H1 (cell line): ENCODE measurements at regions not wholly inside any gene's neighbourhood (a gene's known extent, or its start where the extent isn't known, plus 50 kb on each side); places are given as distances from the start of the nearest gene placed in this dataset.

ENCODE experiments used
- BRCA1 ChIP-seq: IDR thresholded peaks from 2 replicates; pipeline ENCODE4 v1.6.1; 2012; ENCODE audit warnings: low read depth, low read length, improper control_type of control experiment
- POLR2A ChIP-seq, 2 experiments: IDR thresholded peaks; 1 replicate in 1 of 2; 2 replicates in 1 of 2; pipeline ENCODE4 v1.6.1; 2011; ENCODE audit warnings: low read depth in 2 of 2, low read length in 2 of 2, mild to moderate bottlenecking in 2 of 2; ENCODE audit errors: control extremely low read depth in 1 of 2
- RAD21 ChIP-seq, 2 experiments: IDR thresholded peaks in 1 of 2; conservative IDR thresholded peaks in 1 of 2; 2 replicates each; pipeline ENCODE4 v1.6.1; 2011; ENCODE audit warnings: low read depth in 2 of 2, low read length in 2 of 2, improper control_type of control experiment in 1 of 2, inconsistent platforms in 1 of 2, mild to moderate bottlenecking in 1 of 2, moderate library complexity in 1 of 2
- ZNF274 ChIP-seq: IDR thresholded peaks from 2 replicates; pipeline ENCODE4 v1.7.0; 2012; ENCODE audit warnings: low read length, borderline replicate concordance; ENCODE audit errors: extremely low read depth
- TF ChIP-seq, protein P1 (sequence below), 3 experiments: IDR thresholded peaks; 1 replicate in 2 of 3; 2 replicates in 1 of 3; pipeline versions ENCODE4 v1.5.1 to v1.6.1; 2011; ENCODE audit warnings: low read length in 3 of 3, mild to moderate bottlenecking in 3 of 3, inconsistent platforms in 2 of 3, low read depth in 1 of 3, moderate library complexity in 1 of 3; ENCODE audit not compliant: insufficient read depth in 1 of 3; ENCODE audit errors: control extremely low read depth in 1 of 3
- TF ChIP-seq, protein P2 (sequence below): IDR thresholded peaks from 2 replicates; pipeline ENCODE4 v1.6.1; 2011; ENCODE audit warnings: low read depth, mild to moderate bottlenecking, low read length; ENCODE audit not compliant: insufficient read depth

DNA sequence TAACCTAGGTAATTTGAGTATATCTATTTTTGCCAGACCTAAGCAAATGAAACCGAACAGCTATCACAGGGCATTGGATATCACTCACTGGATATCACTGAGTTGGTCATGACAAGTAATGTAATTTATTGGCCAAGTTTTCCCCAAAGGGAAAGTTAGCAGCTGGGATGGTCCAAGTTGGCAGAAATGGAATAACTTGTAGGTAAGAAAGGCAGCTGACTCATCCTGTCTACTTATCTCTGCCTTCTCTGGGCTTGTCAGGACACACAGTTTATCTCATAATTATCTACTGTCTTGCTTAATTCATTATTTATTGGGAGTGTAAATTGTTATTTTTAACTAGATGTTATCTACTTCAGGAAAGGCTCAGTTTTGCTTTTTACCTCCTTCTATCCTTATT is 502.0 kb upstream of the DPP6 start:
- TF ChIP-seq POLR2A (IDR thresholded peaks at IDR 0.05; ENCODE audit: control extremely low read depth in 1 of 2, low read depth in 2 of 2, low read length in 2 of 2) (no peak), RAD21 (IDR thresholded peaks at IDR 0.05 in 1 of 2, conservative IDR thresholded peaks at IDR 0.05 in 1 of 2; ENCODE audit: low read depth in 2 of 2, low read length in 2 of 2) (no peak), ZNF274 (no peak), BRCA1 (no peak)
- TF ChIP-seq, protein P1, sequence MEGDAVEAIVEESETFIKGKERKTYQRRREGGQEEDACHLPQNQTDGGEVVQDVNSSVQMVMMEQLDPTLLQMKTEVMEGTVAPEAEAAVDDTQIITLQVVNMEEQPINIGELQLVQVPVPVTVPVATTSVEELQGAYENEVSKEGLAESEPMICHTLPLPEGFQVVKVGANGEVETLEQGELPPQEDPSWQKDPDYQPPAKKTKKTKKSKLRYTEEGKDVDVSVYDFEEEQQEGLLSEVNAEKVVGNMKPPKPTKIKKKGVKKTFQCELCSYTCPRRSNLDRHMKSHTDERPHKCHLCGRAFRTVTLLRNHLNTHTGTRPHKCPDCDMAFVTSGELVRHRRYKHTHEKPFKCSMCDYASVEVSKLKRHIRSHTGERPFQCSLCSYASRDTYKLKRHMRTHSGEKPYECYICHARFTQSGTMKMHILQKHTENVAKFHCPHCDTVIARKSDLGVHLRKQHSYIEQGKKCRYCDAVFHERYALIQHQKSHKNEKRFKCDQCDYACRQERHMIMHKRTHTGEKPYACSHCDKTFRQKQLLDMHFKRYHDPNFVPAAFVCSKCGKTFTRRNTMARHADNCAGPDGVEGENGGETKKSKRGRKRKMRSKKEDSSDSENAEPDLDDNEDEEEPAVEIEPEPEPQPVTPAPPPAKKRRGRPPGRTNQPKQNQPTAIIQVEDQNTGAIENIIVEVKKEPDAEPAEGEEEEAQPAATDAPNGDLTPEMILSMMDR (IDR thresholded peaks at IDR 0.05; ENCODE audit: control extremely low read depth in 1 of 3, insufficient read depth in 1 of 3, low read depth in 1 of 3, low read length in 3 of 3): no peak
- TF ChIP-seq, protein P2, sequence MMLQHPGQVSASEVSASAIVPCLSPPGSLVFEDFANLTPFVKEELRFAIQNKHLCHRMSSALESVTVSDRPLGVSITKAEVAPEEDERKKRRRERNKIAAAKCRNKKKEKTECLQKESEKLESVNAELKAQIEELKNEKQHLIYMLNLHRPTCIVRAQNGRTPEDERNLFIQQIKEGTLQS: no peak
